Omental fat pad (tissue), 3 donors: ENCODE measurements at regions not wholly inside any gene's neighbourhood (a gene's known extent, or its start where the extent isn't known, plus 50 kb on each side); places are given as distances from the start of the nearest gene placed in this dataset.

Experiments
- ATAC-seq: fragments of 150-250 bp; one replicate; pipeline ENCODE4 v1.9.1; 2016; ENCODE audit warnings: mild to moderate bottlenecking, moderate library complexity; ENCODE audit not compliant: low FRiP score
- DNase-seq: peaks from one replicate; pipeline ENCODE4 v3.0.0-alpha.2; 2019; ENCODE audit warnings: low spot score
- TF ChIP-seq, protein P1 (sequence below), 3 donors: fragments of 450-650 bp; IDR thresholded peaks; one replicate each; pipeline ENCODE4 v1.5.1; 2016 to 2017; ENCODE audit warnings: antibody characterized with exemption in 3 of 3, mild to moderate bottlenecking in 3 of 3, moderate library complexity in 2 of 3

DNA sequence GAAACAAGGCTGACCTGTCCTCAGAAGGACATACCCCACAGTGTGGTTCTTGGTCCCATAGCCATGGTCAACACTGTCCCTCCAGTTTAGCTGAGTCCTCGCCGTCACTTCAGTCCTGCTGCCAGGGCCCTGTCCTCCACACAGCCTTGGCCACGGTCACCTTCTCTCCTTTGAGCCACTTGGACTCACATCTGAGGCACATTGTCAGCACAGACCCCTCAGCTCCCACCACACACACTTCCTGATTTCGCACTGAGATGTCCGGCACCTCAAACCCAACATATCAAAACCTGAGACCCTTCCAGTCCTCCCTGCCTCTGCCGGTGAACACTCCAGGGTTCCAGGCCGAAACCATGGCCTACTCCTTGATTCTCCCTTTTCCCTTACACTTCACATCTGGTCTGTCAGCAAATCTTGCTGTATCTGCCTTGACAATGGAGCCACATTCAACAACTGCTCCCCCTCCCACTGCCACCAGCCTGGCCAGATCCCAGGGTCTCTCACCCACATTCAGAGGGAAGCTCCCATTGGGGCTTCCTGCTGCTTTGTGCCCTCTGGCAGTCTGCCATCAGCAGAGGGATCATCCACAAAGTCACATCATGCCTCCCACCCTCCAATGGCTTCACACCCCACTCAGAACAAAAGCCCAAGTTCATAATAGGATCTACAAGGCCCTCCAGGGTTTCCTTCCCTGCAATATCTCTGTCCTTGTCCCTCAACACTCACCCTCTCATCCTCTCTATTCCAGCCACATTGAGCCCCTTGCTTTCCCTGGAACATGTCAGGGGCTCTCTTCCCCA lies 219.6 kb upstream of the SHH start:
- no peak for DNase-seq
- ATAC-seq: no peak
- TF ChIP-seq, protein P1, sequence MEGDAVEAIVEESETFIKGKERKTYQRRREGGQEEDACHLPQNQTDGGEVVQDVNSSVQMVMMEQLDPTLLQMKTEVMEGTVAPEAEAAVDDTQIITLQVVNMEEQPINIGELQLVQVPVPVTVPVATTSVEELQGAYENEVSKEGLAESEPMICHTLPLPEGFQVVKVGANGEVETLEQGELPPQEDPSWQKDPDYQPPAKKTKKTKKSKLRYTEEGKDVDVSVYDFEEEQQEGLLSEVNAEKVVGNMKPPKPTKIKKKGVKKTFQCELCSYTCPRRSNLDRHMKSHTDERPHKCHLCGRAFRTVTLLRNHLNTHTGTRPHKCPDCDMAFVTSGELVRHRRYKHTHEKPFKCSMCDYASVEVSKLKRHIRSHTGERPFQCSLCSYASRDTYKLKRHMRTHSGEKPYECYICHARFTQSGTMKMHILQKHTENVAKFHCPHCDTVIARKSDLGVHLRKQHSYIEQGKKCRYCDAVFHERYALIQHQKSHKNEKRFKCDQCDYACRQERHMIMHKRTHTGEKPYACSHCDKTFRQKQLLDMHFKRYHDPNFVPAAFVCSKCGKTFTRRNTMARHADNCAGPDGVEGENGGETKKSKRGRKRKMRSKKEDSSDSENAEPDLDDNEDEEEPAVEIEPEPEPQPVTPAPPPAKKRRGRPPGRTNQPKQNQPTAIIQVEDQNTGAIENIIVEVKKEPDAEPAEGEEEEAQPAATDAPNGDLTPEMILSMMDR (IDR thresholded peaks at IDR 0.05): no peak

DNA sequence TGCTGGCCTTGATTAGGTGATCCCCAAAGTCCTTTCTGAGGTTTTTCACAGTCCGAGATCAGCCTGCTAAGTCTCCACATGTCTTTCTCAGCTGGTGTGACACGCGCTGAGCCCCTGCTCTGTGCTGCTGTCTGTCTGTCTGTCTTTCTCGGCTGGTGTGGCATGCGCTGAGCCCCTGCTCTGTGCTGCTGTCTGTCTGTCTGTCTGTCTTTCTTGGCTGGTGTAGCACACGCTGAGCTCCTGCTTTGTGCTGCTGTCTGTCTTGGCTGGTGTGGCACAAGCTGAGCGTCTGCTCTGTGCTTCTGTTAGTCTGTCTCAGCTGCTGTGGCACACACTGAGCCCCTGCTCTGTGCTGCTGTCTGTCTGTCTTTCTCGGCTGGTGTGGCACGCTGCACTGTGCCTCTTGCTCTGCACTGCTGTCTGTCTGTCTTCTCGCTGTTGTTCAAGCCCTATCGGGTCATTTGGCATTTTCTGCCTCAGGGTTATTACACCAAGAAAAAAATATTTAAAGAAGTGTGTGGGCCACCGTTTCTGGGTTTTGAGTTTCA lies 217.3 kb upstream of the SHH start:
- DNase-seq: no peak
- ATAC-seq: no peak
- TF ChIP-seq, protein P1 (IDR thresholded peaks at IDR 0.05): no peak

DNA sequence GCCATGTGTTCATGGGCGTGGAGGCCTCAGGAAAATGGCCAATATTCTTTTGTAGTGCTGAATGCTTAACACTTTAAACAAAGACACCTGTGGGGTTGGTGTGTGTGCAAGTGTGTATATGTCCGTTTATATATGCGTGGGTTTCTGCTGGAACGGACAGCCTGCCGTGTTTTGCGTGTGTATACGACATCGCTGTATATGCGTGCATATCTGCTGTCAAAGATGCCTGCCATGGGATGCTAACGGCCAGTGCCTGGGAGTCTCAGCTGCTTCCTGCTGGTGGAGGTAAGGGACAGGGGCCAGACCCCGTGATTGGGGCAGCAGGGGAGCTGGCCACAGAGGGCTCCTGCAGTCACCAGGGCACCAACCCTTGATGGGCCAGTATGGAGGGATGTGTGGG lies 216.3 kb upstream of the SHH start:
- TF ChIP-seq, protein P1 (IDR thresholded peaks at IDR 0.05): no peak
- no peak for DNase-seq
- no peak for ATAC-seq

DNA sequence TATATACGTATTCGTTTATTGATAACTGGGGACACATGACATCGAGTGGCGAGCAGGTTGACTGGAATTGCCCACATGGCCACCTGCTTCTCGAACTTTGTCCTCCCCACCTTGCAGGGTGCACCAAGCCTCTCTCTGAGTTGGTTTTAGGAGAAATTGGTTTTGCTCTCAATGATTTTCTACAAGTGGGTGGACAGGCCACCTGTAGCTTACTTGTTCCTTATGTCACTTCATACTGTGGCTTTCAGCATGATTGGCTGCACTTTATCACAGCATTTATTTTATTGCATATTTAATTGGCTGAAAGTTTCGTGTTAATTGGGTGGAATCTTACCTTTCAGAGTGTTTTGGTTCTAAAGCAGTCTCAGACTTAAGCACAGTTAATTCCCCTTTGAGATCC lies 215.6 kb upstream of the SHH start:
- DNase-seq (no peak), ATAC-seq (no peak)
- TF ChIP-seq, protein P1 (IDR thresholded peaks at IDR 0.05): no peak

DNA sequence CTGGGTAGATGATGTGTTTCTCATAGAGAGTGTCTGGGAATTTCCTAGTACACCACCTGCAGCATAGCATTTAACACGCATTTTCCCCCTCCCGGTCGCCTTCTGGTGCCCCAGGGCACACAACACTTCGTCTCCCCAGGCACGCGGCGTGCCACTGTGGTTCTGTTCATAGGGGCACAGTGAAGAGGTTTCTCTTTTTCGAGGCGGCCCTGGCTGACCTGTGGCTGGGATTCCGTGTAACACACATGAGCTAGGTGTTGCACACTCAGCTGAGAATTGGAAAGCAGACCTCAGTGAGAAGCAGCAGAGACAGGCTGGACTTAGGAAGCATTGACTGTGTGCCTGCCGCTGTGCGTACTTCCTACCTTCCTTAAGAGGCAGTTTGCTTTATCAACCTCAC lies 214.3 kb upstream of the SHH start:
- DNase-seq: no peak

DNA sequence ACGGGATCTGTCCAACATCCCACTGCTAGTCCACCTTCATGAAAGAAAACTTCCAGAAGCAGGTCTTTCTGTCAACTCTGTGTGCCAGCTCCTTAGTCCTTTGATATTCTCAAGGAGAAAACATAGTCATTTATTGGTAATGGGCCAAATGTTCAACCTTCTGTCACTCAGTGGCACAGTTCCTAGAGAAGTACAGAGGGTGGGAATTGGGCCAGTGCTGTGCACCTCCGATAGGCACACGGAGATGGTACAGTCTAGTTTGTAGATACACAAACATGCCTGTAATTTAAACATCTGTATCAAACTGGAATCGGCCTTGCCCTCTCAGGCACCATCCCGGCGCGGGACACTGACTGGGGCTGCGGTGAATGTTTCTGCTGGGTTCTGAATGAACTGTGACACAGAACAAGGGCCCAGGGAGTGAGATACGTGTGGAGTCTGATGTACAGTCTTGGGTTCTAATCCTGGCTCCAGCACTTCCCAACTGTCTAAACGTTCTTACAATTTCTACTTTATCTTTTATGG lies 213.9 kb upstream of the SHH start:
- TF ChIP-seq, protein P1 (IDR thresholded peaks at IDR 0.05): no peak
- ATAC-seq (no peak), DNase-seq (no peak)

More for the DNA sequence above, 214.3 kb upstream of the SHH start:
- TF ChIP-seq, protein P1 (IDR thresholded peaks at IDR 0.05): no peak
- no peak for ATAC-seq

DNA sequence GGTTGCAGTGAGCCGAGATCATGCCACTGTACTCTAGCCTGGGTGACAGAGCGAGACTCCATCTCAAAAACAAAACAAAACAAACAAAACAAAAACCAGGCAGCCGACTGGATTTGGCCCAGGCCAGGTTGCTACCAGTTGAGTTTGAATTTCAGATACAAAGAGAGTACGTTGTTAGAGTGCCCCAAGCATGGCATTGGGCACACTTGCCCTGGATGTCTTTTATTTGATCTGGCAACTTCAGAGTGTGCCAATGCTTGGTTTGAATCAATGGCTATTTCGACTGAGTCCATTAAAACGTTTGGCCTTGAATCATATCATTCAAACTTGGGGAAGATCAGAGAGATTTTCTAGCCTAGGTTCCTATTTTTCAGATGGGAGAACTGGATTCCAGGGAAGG lies 213.4 kb upstream of the SHH start:
- ATAC-seq (no peak), DNase-seq (no peak)
- TF ChIP-seq, protein P1 (IDR thresholded peaks at IDR 0.05): no peak
